HepG2 (cell line): ENCODE measurements at regions not wholly inside any gene's neighbourhood (a gene's known extent, or its start where the extent isn't known, plus 50 kb on each side); places are given as distances from the start of the nearest gene placed in this dataset.

ENCODE experiments used
- ATAC-seq: fragments of 200-7000 bp; cut with Tn5 transposase; 3 replicates; pipeline ENCODE4 v1.9.1; 2020; ENCODE audit warnings: mild to moderate bottlenecking, moderate library complexity
- BruUV-seq: library from RNA; stranded (reverse); fragments of 400-500 nt; replicated peaks from 2 replicates; lab custom pipeline; 2021; lab: Mats Ljungman, UMichigan
- CTCF ChIA-PET: fragments of 300-600 bp; formaldehyde crosslinking; extraction: SDS; loops from one replicate; lab custom pipeline; 2021; ENCODE audit warnings: low total read pairs, inconsistent platforms, low intra/inter-chr PET ratio; lab: Yijun Ruan, JAX
- POLR2A ChIA-PET: fragments of 350-600 bp; sonication (Branson Sonifier 250); formaldehyde crosslinking; loops from one replicate; lab custom pipeline; 2020; ENCODE audit warnings: antibody characterized with exemption, inconsistent platforms; lab: Yijun Ruan, JAX
- DNase-seq: peaks from one replicate; pipeline ENCODE4 v3.0.0-alpha.2; 2015; ENCODE audit warnings: low spot score
- FAIRE-seq: peaks from 3 replicates; lab custom pipeline; 2011; peaks lifted over from hg19 to GRCh38; lab: Jason Lieb, UNC
- H2AFZ ChIP-seq: one replicate; pipeline ENCODE4 v1.6.1; 2011; ENCODE audit warnings: low read length, inconsistent platforms
- H3K27ac ChIP-seq: fragments of 300-600 bp; 3 replicates; pipeline ENCODE4 v1.8.0; 2011; ENCODE audit warnings: mixed run types, mild to moderate bottlenecking, mixed read lengths, low read length, inconsistent platforms; ENCODE audit not compliant: insufficient read depth; ENCODE audit errors: extremely low read length
- H3K27me3 ChIP-seq, 2 experiments: fragments of 200-600 bp in 1 of 2; 2 replicates in 1 of 2; 3 replicates in 1 of 2; pipeline versions ENCODE4 v1.6.0 to v1.8.0; 2011; ENCODE audit warnings: low read length in 2 of 2, mild to moderate bottlenecking in 2 of 2, moderate library complexity in 2 of 2, inconsistent platforms in 1 of 2; ENCODE audit not compliant: insufficient read depth in 2 of 2, control insufficient read depth in 1 of 2
- H3K36me3 ChIP-seq, 2 experiments: fragments of 200-600 bp in 1 of 2; replicated peaks in 1 of 2; 2 replicates in 1 of 2; 3 replicates in 1 of 2; pipeline versions ENCODE4 v1.5.1 to v1.8.0; 2011; ENCODE audit warnings: low read length in 2 of 2, inconsistent platforms in 1 of 2; ENCODE audit not compliant: insufficient read depth in 2 of 2, control insufficient read depth in 1 of 2
- H3K4me1 ChIP-seq: 2 replicates; pipeline ENCODE4 v1.5.1; 2012; ENCODE audit warnings: low read length, inconsistent platforms; ENCODE audit not compliant: insufficient read depth
- H3K4me2 ChIP-seq: 2 replicates; pipeline ENCODE4 v1.6.0; 2011; ENCODE audit warnings: low read depth, low read length, inconsistent platforms
- H3K4me3 ChIP-seq, 3 experiments: fragments of 200-600 bp in 1 of 3; sonication (generic), shearing (Covaris generic) in 1 of 3; replicated peaks in 1 of 3; 2 replicates each; pipeline ENCODE4 v1.5.1; 2011 to 2016; ENCODE audit warnings: low read length in 3 of 3, inconsistent platforms in 2 of 3, low read depth in 2 of 3, mild to moderate bottlenecking in 2 of 3, control low read depth in 1 of 3, mixed read lengths in 1 of 3; ENCODE audit not compliant: insufficient read depth in 1 of 3
- H3K79me2 ChIP-seq: one replicate; pipeline ENCODE4 v1.6.1; 2011; ENCODE audit warnings: low read length, inconsistent platforms; ENCODE audit not compliant: insufficient read depth
- H3K9ac ChIP-seq: 2 replicates; pipeline ENCODE4 v1.6.0; 2011; ENCODE audit warnings: mild to moderate bottlenecking, low read depth, low read length, inconsistent platforms; ENCODE audit not compliant: insufficient read depth
- H3K9me3 ChIP-seq: 2 replicates; pipeline ENCODE4 v1.5.1; 2012; ENCODE audit warnings: mild to moderate bottlenecking, low read length
- H4K20me1 ChIP-seq: 2 replicates; pipeline ENCODE4 v1.6.0; 2011; ENCODE audit warnings: inconsistent platforms, mild to moderate bottlenecking, low read length, moderate library complexity; ENCODE audit not compliant: insufficient read depth
- ARHGAP35 ChIP-seq: sonication (generic); formaldehyde crosslinking; IDR thresholded peaks from 2 replicates; pipeline ENCODE4 v1.9.0; 2022; ENCODE audit warnings: mild to moderate bottlenecking, inconsistent platforms, moderate library complexity, missing genetic modification reagents, borderline replicate concordance
- CBFB ChIP-seq: sonication (generic); formaldehyde crosslinking; IDR thresholded peaks from 2 replicates; pipeline ENCODE4 v1.4.0; 2020; ENCODE audit warnings: missing genetic modification reagents
- CREB1 ChIP-seq, 2 experiments: fragments of 450-650 bp in 1 of 2; IDR thresholded peaks; 2 replicates each; pipeline ENCODE4 v1.6.1; 2016 to 2017; ENCODE audit warnings: control low read depth in 1 of 2, mild to moderate bottlenecking in 1 of 2, missing compliant biosample characterization in 1 of 2, missing genetic modification characterization in 1 of 2
- E2F1 ChIP-seq: sonication (generic); formaldehyde crosslinking; IDR thresholded peaks from 2 replicates; pipeline ENCODE4 v1.5.0; 2020; ENCODE audit warnings: missing genetic modification reagents
- FOXJ3 ChIP-seq: sonication (generic); formaldehyde crosslinking; IDR thresholded peaks from 2 replicates; pipeline ENCODE4 v1.4.0; 2020; ENCODE audit warnings: missing genetic modification reagents, mild to moderate bottlenecking, borderline replicate concordance
- MTA3 ChIP-seq: sonication (generic); formaldehyde crosslinking; IDR thresholded peaks from 2 replicates; pipeline ENCODE4 v1.4.0; 2020; ENCODE audit warnings: missing genetic modification reagents
- PAWR ChIP-seq: sonication (generic); formaldehyde crosslinking; IDR thresholded peaks from 2 replicates; pipeline ENCODE4 v1.4.0; 2020; ENCODE audit warnings: missing genetic modification reagents, mild to moderate bottlenecking, borderline replicate concordance
- ZBTB10 ChIP-seq: sonication (generic); formaldehyde crosslinking; IDR thresholded peaks from 2 replicates; pipeline ENCODE4 v1.4.0; 2020; ENCODE audit warnings: missing genetic modification reagents, borderline replicate concordance
- ZHX2 ChIP-seq, 2 experiments: sonication (generic) in 1 of 2; formaldehyde crosslinking in 1 of 2; IDR thresholded peaks; 2 replicates each; pipeline versions ENCODE4 v1.6.1 to v1.9.0; 2014 to 2022; ENCODE audit warnings: antibody characterized with exemption in 1 of 2, borderline replicate concordance in 1 of 2, inconsistent platforms in 1 of 2, low read depth in 1 of 2, missing genetic modification reagents in 1 of 2
- ZMAT3 ChIP-seq: sonication (generic); formaldehyde crosslinking; conservative IDR thresholded peaks from 2 replicates; pipeline ENCODE4 v1.7.0; 2021; ENCODE audit warnings: missing genetic modification reagents
- ZNF724P ChIP-seq: sonication (generic); formaldehyde crosslinking; IDR thresholded peaks from 2 replicates; pipeline ENCODE4 v1.8.0; 2022; ENCODE audit warnings: missing genetic modification reagents, borderline replicate concordance
- ZSCAN25 ChIP-seq: sonication (generic); formaldehyde crosslinking; IDR thresholded peaks from 2 replicates; pipeline ENCODE4 v1.8.0; 2022; ENCODE audit warnings: mild to moderate bottlenecking, missing genetic modification reagents
- WGBS: methylation state at CpG from one replicate; pipeline ENCODE4 v1.1.6; 2017; ENCODE audit warnings: low lambda C conversion rate; 5-methylcytosine and 5-hydroxymethylcytosine counted together
- in situ Hi-C: cut with HindIII; loops from 2 replicates; pipeline ENCODE4 v1.10.0; 2017; ENCODE audit warnings: low pct_unique_long_range_greater_than_20kb; ENCODE audit not compliant: extremely low pct_ligation_motif_present
- intact Hi-C: fragments of 100-400 bp; cut with micrococcal nuclease; formaldehyde crosslinking; loops from one replicate; pipeline ENCODE4 v1.10.0; 2022; ENCODE audit not compliant: unreplicated experiment

- TF ChIP-seq ZHX2 (IDR thresholded peaks at IDR 0.05; ENCODE audit: low read depth) (no peak), ZHX2 (CRISPR knock-in tag; IDR thresholded peaks at IDR 0.05; ENCODE audit: borderline replicate concordance) (no peak), MTA3 (CRISPR knock-in tag) (no peak), ZNF724P (no peak), PAWR (no peak), ZSCAN25 (CRISPR knock-in tag) (no peak)
Measured at GRCh38 chr7:80070391-80070790, 64.2 kb upstream of the GNAI1 start (continued).

- CTCF ChIA-PET, result no interaction called here
- no TSS peak for BruUV-seq
- intact Hi-C loops, result loop anchor here (10.0 kb wide), 1 partner anchor 588 kb away; no protein-coding TSS in a partner anchor
- TF ChIP-seq E2F1 (CRISPR knock-in tag) (no peak), CBFB (CRISPR knock-in tag) (no peak), ZMAT3 (CRISPR knock-in tag) (no peak), ZBTB10 (CRISPR knock-in tag) (no peak), ARHGAP35 (CRISPR knock-in tag) (no peak), FOXJ3 (CRISPR knock-in tag) (no peak), CREB1 (IDR thresholded peaks at IDR 0.05) (no peak), CREB1 (CRISPR knock-in tag; IDR thresholded peaks at IDR 0.05) (no peak)
Measured at GRCh38 chr7:80066639-80067038, 68.0 kb upstream of the GNAI1 start.

More at GRCh38 chr7:80066639-80067038, 68.0 kb upstream of the GNAI1 start:
- WGBS, result 3% methylated on average over 1 of the region's 1 CpG
- POLR2A ChIA-PET, result no interaction called here
- H3K9ac ChIP-seq, result no peak overlapping the region
- no peak overlapping the region for H2AFZ ChIP-seq
- H3K4me1 ChIP-seq, result no peaks in the 10 kb centered on the region
- DNase-seq (no peak), ATAC-seq (no peak), FAIRE-seq (no peak)
- H3K36me3 ChIP-seq, result no peaks in the 10 kb centered on the region
- H3K27me3 ChIP-seq, result no peaks in the 10 kb centered on the region
- H3K79me2 ChIP-seq, result no peaks in the 10 kb centered on the region
- H3K27ac ChIP-seq, result no peak overlapping the region
- H3K4me3 ChIP-seq, result no peak overlapping the region
- H3K4me2 ChIP-seq, result no peak overlapping the region
- no peaks in the 10 kb centered on the region for H4K20me1 ChIP-seq
- peaks cover 9% of the 10 kb centered on the region; the same call in 1 of the 2 replicates for H3K9me3 ChIP-seq
- in situ Hi-C loops, result no loop called here
